ENCODE measurements at regions not wholly inside any gene's neighbourhood (a gene's known extent, or its start where the extent isn't known, plus 50 kb on each side); places are given as distances from the start of the nearest gene placed in this dataset.

GRCh38 chr1:216832192-216832591 lies 109.0 kb upstream of the ESRRG start:
- TF ChIP-seq POLR2A (IDR thresholded peaks at IDR 0.05): no peak
- no peak for TF ChIP-seq CTCF (IDR thresholded peaks at IDR 0.05)
